ENCODE measurements at regions not wholly inside any gene's neighbourhood (a gene's known extent, or its start where the extent isn't known, plus 50 kb on each side); places are given as distances from the start of the nearest gene placed in this dataset.

GRCh38 chr3:168858327-168858726 is 762.6 kb upstream of the GOLIM4 start:
- no peak overlapping the region for H3K4me3 ChIP-seq
- Mint-ChIP-seq H3K4me3 (no peak overlapping the region), H3K36me3 (ENCODE audit: low read depth) (peaks cover 6% of the 10 kb centered on the region; the same call in 1 of the 3 replicates), H3K27ac (no peak overlapping the region), H3K27me3 (ENCODE audit: insufficient read depth, low read depth, poor library complexity) (no peaks in the 10 kb centered on the region), H3K9me3 (peaks cover 8% of the 10 kb centered on the region; the same call in 2 of the 3 replicates), H3K4me1 (no peaks in the 10 kb centered on the region; the same call in 2 of the 3 replicates)
- H3K4me2 ChIP-seq, result no peak overlapping the region
- no peaks in the 10 kb centered on the region for H3K36me3 ChIP-seq (ENCODE audit: insufficient read depth)
- no peaks in the 10 kb centered on the region for H3K27me3 ChIP-seq (ENCODE audit: insufficient read depth)
- no peaks in the 10 kb centered on the region for H3K4me1 ChIP-seq (ENCODE audit: insufficient read depth)
- DNase-seq (ENCODE audit: low spot score) (no peak), ATAC-seq (no peak)
- no peaks in the 10 kb centered on the region; the same call in 1 of the 2 replicates for H3K9me2 ChIP-seq (ENCODE audit: insufficient read depth)
- H4K20me1 ChIP-seq (replicated peaks; ENCODE audit: insufficient read depth), result no peaks in the 10 kb centered on the region
- H2AFZ ChIP-seq, result no peak overlapping the region
- TF ChIP-seq, protein P1, sequence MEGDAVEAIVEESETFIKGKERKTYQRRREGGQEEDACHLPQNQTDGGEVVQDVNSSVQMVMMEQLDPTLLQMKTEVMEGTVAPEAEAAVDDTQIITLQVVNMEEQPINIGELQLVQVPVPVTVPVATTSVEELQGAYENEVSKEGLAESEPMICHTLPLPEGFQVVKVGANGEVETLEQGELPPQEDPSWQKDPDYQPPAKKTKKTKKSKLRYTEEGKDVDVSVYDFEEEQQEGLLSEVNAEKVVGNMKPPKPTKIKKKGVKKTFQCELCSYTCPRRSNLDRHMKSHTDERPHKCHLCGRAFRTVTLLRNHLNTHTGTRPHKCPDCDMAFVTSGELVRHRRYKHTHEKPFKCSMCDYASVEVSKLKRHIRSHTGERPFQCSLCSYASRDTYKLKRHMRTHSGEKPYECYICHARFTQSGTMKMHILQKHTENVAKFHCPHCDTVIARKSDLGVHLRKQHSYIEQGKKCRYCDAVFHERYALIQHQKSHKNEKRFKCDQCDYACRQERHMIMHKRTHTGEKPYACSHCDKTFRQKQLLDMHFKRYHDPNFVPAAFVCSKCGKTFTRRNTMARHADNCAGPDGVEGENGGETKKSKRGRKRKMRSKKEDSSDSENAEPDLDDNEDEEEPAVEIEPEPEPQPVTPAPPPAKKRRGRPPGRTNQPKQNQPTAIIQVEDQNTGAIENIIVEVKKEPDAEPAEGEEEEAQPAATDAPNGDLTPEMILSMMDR (conservative IDR thresholded peaks at IDR 0.05; ENCODE audit: low read depth in 2 of 2), result no peak
- TF ChIP-seq ZNF331 (CRISPR knock-in tag; IDR thresholded peaks at IDR 0.05; ENCODE audit: low read depth) (no peak), POLR2AphosphoS5 (IDR thresholded peaks at IDR 0.05; ENCODE audit: low read depth) (no peak), EZH2 (IDR thresholded peaks at IDR 0.05; ENCODE audit: low read depth, unreplicated experiment) (no peak), STAT1 (IDR thresholded peaks at IDR 0.05; ENCODE audit: unreplicated experiment) (no peak)
- TF ChIP-seq, protein P2, sequence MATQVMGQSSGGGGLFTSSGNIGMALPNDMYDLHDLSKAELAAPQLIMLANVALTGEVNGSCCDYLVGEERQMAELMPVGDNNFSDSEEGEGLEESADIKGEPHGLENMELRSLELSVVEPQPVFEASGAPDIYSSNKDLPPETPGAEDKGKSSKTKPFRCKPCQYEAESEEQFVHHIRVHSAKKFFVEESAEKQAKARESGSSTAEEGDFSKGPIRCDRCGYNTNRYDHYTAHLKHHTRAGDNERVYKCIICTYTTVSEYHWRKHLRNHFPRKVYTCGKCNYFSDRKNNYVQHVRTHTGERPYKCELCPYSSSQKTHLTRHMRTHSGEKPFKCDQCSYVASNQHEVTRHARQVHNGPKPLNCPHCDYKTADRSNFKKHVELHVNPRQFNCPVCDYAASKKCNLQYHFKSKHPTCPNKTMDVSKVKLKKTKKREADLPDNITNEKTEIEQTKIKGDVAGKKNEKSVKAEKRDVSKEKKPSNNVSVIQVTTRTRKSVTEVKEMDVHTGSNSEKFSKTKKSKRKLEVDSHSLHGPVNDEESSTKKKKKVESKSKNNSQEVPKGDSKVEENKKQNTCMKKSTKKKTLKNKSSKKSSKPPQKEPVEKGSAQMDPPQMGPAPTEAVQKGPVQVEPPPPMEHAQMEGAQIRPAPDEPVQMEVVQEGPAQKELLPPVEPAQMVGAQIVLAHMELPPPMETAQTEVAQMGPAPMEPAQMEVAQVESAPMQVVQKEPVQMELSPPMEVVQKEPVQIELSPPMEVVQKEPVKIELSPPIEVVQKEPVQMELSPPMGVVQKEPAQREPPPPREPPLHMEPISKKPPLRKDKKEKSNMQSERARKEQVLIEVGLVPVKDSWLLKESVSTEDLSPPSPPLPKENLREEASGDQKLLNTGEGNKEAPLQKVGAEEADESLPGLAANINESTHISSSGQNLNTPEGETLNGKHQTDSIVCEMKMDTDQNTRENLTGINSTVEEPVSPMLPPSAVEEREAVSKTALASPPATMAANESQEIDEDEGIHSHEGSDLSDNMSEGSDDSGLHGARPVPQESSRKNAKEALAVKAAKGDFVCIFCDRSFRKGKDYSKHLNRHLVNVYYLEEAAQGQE (IDR thresholded peaks at IDR 0.05; ENCODE audit: unreplicated experiment), result no peak
- no peaks in the 10 kb centered on the region for H3F3A ChIP-seq (replicated peaks; ENCODE audit: low read depth)
- H3K79me2 ChIP-seq (replicated peaks; ENCODE audit: insufficient read depth), result no peaks in the 10 kb centered on the region
- no peak overlapping the region for H3K27ac ChIP-seq (ENCODE audit: low read depth)

DNA sequence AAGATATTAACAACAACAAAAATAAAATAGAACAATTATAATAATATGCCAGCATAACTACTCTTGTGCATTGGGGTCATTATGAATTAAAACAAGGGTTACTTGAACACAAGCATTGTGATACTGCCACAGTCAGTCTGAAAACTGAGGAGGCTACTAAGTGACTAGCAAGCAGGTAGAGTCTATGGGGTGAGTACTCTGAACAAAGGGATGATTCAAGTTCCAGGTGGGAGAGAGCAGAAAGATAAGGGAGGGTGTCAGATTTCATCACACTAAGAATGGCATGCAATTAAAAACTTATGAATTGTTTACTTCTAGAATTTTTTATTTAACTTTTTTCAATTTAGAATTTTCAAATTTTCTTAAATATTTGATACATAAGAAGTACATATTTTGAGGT is 754.4 kb upstream of the GOLIM4 start:
- no peaks in the 10 kb centered on the region for H3K79me2 ChIP-seq (replicated peaks; ENCODE audit: insufficient read depth)
- no peak overlapping the region for H3K27ac ChIP-seq (ENCODE audit: low read depth)
- H3K27me3 ChIP-seq (ENCODE audit: insufficient read depth), result no peaks in the 10 kb centered on the region
- TF ChIP-seq, protein P1 (conservative IDR thresholded peaks at IDR 0.05; ENCODE audit: low read depth in 2 of 2), result no peak
- TF ChIP-seq EZH2 (IDR thresholded peaks at IDR 0.05; ENCODE audit: low read depth, unreplicated experiment), result no peak
- TF ChIP-seq NANOG (IDR thresholded peaks at IDR 0.05; ENCODE audit: borderline replicate concordance), result no peak

More for the DNA sequence above, 754.4 kb upstream of the GOLIM4 start:
- peaks cover 21% of the 10 kb centered on the region for H3K36me3 Mint-ChIP-seq (ENCODE audit: low read depth)
- no peak overlapping the region for H3K27ac Mint-ChIP-seq
- Histone ChIP-seq H3K4me2 (no peak overlapping the region), H3K4me1 (ENCODE audit: insufficient read depth) (0 out of 2 replicates have a peak, but pooled peaks cover 3% of the 10 kb centered on the region), H3K36me3 (ENCODE audit: insufficient read depth) (no peaks in the 10 kb centered on the region), H4K20me1 (replicated peaks; ENCODE audit: insufficient read depth) (no peaks in the 10 kb centered on the region), H2AFZ (no peak overlapping the region), H3K4me3 (no peak overlapping the region), H3F3A (replicated peaks; ENCODE audit: low read depth) (no peaks in the 10 kb centered on the region), H3K9me2 (ENCODE audit: insufficient read depth) (no peaks in the 10 kb centered on the region)
- H3K9me3 Mint-ChIP-seq, result peaks cover 11% of the 10 kb centered on the region; the same call in 2 of the 3 replicates
- H3K27me3 Mint-ChIP-seq (ENCODE audit: insufficient read depth, low read depth, poor library complexity), result no peaks in the 10 kb centered on the region
- no peak for DNase-seq (ENCODE audit: low spot score)
- ATAC-seq, result no peak
- H3K4me3 Mint-ChIP-seq, result no peak overlapping the region
- H3K4me1 Mint-ChIP-seq, result peaks cover 19% of the 10 kb centered on the region

All from GM23338 (cell line).